ENCODE measurements at regions not wholly inside any gene's neighbourhood (a gene's known extent, or its start where the extent isn't known, plus 50 kb on each side); places are given as distances from the start of the nearest gene placed in this dataset.

GRCh38 chr1:229894532-229894931 is 172.5 kb upstream of the GALNT2 start:
- Histone ChIP-seq H2AFZ (ENCODE audit: low read length, unreplicated experiment) (no peak overlapping the region), H3K27me3 (ENCODE audit: insufficient read depth, low read length) (peaks cover 44% of the 10 kb centered on the region), H3K36me3 (ENCODE audit: insufficient read depth, low read length) (no peaks in the 10 kb centered on the region), H3K4me3 (ENCODE audit: low read depth, low read length) (no peak overlapping the region), H3K27ac (ENCODE audit: low read depth, low read length) (no peak overlapping the region), H3K79me2 (ENCODE audit: control insufficient read depth, insufficient read depth, low read length, unreplicated experiment) (no peaks in the 10 kb centered on the region), H3K4me1 (ENCODE audit: control insufficient read depth, insufficient read depth, low read length, unreplicated experiment) (no peaks in the 10 kb centered on the region)

- no peak overlapping the region for H3K4me3 ChIP-seq (ENCODE audit: low read depth, low read length)
- H3K79me2 ChIP-seq (ENCODE audit: control insufficient read depth, insufficient read depth, low read length, unreplicated experiment), result no peaks in the 10 kb centered on the region
- H3K36me3 ChIP-seq (ENCODE audit: insufficient read depth, low read length), result no peaks in the 10 kb centered on the region
- H2AFZ ChIP-seq (ENCODE audit: low read length, unreplicated experiment), result no peak overlapping the region
- H3K27me3 ChIP-seq (ENCODE audit: insufficient read depth, low read length), result peaks cover 44% of the 10 kb centered on the region
- H3K27ac ChIP-seq (ENCODE audit: low read depth, low read length), result no peak overlapping the region
- H3K4me1 ChIP-seq (ENCODE audit: control insufficient read depth, insufficient read depth, low read length, unreplicated experiment), result no peaks in the 10 kb centered on the region
These were observed 171.4 kb upstream of the GALNT2 start for GRCh38 chr1:229895605-229896004.

GRCh38 chr1:229896306-229896705 is 170.7 kb upstream of the GALNT2 start:
- no peaks in the 10 kb centered on the region for H3K4me1 ChIP-seq (ENCODE audit: control insufficient read depth, insufficient read depth, low read length, unreplicated experiment)
- H3K79me2 ChIP-seq (ENCODE audit: control insufficient read depth, insufficient read depth, low read length, unreplicated experiment), result no peaks in the 10 kb centered on the region
- H3K4me3 ChIP-seq (ENCODE audit: low read depth, low read length), result no peak overlapping the region
- no peak overlapping the region for H2AFZ ChIP-seq (ENCODE audit: low read length, unreplicated experiment)
- H3K27ac ChIP-seq (ENCODE audit: low read depth, low read length), result no peak overlapping the region
- H3K27me3 ChIP-seq (ENCODE audit: insufficient read depth, low read length), result peaks cover 44% of the 10 kb centered on the region
- no peaks in the 10 kb centered on the region for H3K36me3 ChIP-seq (ENCODE audit: insufficient read depth, low read length)

GRCh38 chr1:229896861-229897260 is 170.2 kb upstream of the GALNT2 start:
- no peaks in the 10 kb centered on the region for H3K4me1 ChIP-seq (ENCODE audit: control insufficient read depth, insufficient read depth, low read length, unreplicated experiment)
- no peak overlapping the region for H3K4me3 ChIP-seq (ENCODE audit: low read depth, low read length)
- peaks cover 45% of the 10 kb centered on the region for H3K27me3 ChIP-seq (ENCODE audit: insufficient read depth, low read length)
- H3K36me3 ChIP-seq (ENCODE audit: insufficient read depth, low read length), result no peaks in the 10 kb centered on the region
- no peaks in the 10 kb centered on the region for H3K79me2 ChIP-seq (ENCODE audit: control insufficient read depth, insufficient read depth, low read length, unreplicated experiment)
- no peak overlapping the region for H3K27ac ChIP-seq (ENCODE audit: low read depth, low read length)
- H2AFZ ChIP-seq (ENCODE audit: low read length, unreplicated experiment), result no peak overlapping the region

GRCh38 chr1:229897501-229897900 is 169.5 kb upstream of the GALNT2 start:
- Histone ChIP-seq H2AFZ (ENCODE audit: low read length, unreplicated experiment) (no peak overlapping the region), H3K79me2 (ENCODE audit: control insufficient read depth, insufficient read depth, low read length, unreplicated experiment) (no peaks in the 10 kb centered on the region), H3K4me3 (ENCODE audit: low read depth, low read length) (no peak overlapping the region), H3K27me3 (ENCODE audit: insufficient read depth, low read length) (peaks cover 45% of the 10 kb centered on the region), H3K4me1 (ENCODE audit: control insufficient read depth, insufficient read depth, low read length, unreplicated experiment) (no peaks in the 10 kb centered on the region), H3K27ac (ENCODE audit: low read depth, low read length) (no peak overlapping the region), H3K36me3 (ENCODE audit: insufficient read depth, low read length) (no peaks in the 10 kb centered on the region)

GRCh38 chr1:229900220-229900619 is 166.8 kb upstream of the GALNT2 start:
- Histone ChIP-seq H3K27me3 (ENCODE audit: insufficient read depth, low read length) (peaks cover 27% of the 10 kb centered on the region), H3K79me2 (ENCODE audit: control insufficient read depth, insufficient read depth, low read length, unreplicated experiment) (no peaks in the 10 kb centered on the region), H3K27ac (ENCODE audit: low read depth, low read length) (no peak overlapping the region)

GRCh38 chr1:229905031-229905545 is 161.9 kb upstream of the GALNT2 start:
- Histone ChIP-seq H3K4me3 (ENCODE audit: low read depth, low read length) (no peak overlapping the region), H3K4me1 (ENCODE audit: control insufficient read depth, insufficient read depth, low read length, unreplicated experiment) (no peaks in the 10 kb centered on the region), H2AFZ (ENCODE audit: low read length, unreplicated experiment) (no peak overlapping the region), H3K36me3 (ENCODE audit: insufficient read depth, low read length) (no peaks in the 10 kb centered on the region), H3K27me3 (ENCODE audit: insufficient read depth, low read length) (peaks cover 44% of the 10 kb centered on the region), H3K79me2 (ENCODE audit: control insufficient read depth, insufficient read depth, low read length, unreplicated experiment) (no peaks in the 10 kb centered on the region), H3K27ac (ENCODE audit: low read depth, low read length) (no peak overlapping the region)

More at GRCh38 chr1:229900220-229900619, 166.8 kb upstream of the GALNT2 start:
- no peak overlapping the region for H3K4me3 ChIP-seq (ENCODE audit: low read depth, low read length)
- H2AFZ ChIP-seq (ENCODE audit: low read length, unreplicated experiment), result no peak overlapping the region
- H3K4me1 ChIP-seq (ENCODE audit: control insufficient read depth, insufficient read depth, low read length, unreplicated experiment), result no peaks in the 10 kb centered on the region
- no peaks in the 10 kb centered on the region for H3K36me3 ChIP-seq (ENCODE audit: insufficient read depth, low read length)

- Histone ChIP-seq H3K79me2 (ENCODE audit: control insufficient read depth, insufficient read depth, low read length, unreplicated experiment) (no peaks in the 10 kb centered on the region), H3K4me3 (ENCODE audit: low read depth, low read length) (no peak overlapping the region), H3K27me3 (ENCODE audit: insufficient read depth, low read length) (peaks cover 49% of the 10 kb centered on the region), H3K36me3 (ENCODE audit: insufficient read depth, low read length) (no peaks in the 10 kb centered on the region), H3K4me1 (ENCODE audit: control insufficient read depth, insufficient read depth, low read length, unreplicated experiment) (no peaks in the 10 kb centered on the region), H3K27ac (ENCODE audit: low read depth, low read length) (no peak overlapping the region), H2AFZ (ENCODE audit: low read length, unreplicated experiment) (no peak overlapping the region)
These were observed 161.4 kb upstream of the GALNT2 start for GRCh38 chr1:229905652-229906051.

GRCh38 chr1:229907884-229908638 is 159.0 kb upstream of the GALNT2 start:
- H3K4me1 ChIP-seq (ENCODE audit: control insufficient read depth, insufficient read depth, low read length, unreplicated experiment), result no peaks in the 10 kb centered on the region
- H3K27ac ChIP-seq (ENCODE audit: low read depth, low read length), result no peak overlapping the region
- H3K4me3 ChIP-seq (ENCODE audit: low read depth, low read length), result no peak overlapping the region
- H3K36me3 ChIP-seq (ENCODE audit: insufficient read depth, low read length), result no peaks in the 10 kb centered on the region
- peaks cover 54% of the 10 kb centered on the region for H3K27me3 ChIP-seq (ENCODE audit: insufficient read depth, low read length)
- no peaks in the 10 kb centered on the region for H3K79me2 ChIP-seq (ENCODE audit: control insufficient read depth, insufficient read depth, low read length, unreplicated experiment)
- H2AFZ ChIP-seq (ENCODE audit: low read length, unreplicated experiment), result no peak overlapping the region

GRCh38 chr1:229908689-229909088 is 158.3 kb upstream of the GALNT2 start:
- Histone ChIP-seq H3K4me3 (ENCODE audit: low read depth, low read length) (no peak overlapping the region), H3K27me3 (ENCODE audit: insufficient read depth, low read length) (peaks cover 59% of the 10 kb centered on the region), H2AFZ (ENCODE audit: low read length, unreplicated experiment) (no peak overlapping the region), H3K79me2 (ENCODE audit: control insufficient read depth, insufficient read depth, low read length, unreplicated experiment) (no peaks in the 10 kb centered on the region), H3K36me3 (ENCODE audit: insufficient read depth, low read length) (no peaks in the 10 kb centered on the region), H3K4me1 (ENCODE audit: control insufficient read depth, insufficient read depth, low read length, unreplicated experiment) (no peaks in the 10 kb centered on the region), H3K27ac (ENCODE audit: low read depth, low read length) (no peak overlapping the region)

- H3K79me2 ChIP-seq (ENCODE audit: control insufficient read depth, insufficient read depth, low read length, unreplicated experiment), result no peaks in the 10 kb centered on the region
- no peak overlapping the region for H3K4me3 ChIP-seq (ENCODE audit: low read depth, low read length)
- no peaks in the 10 kb centered on the region for H3K4me1 ChIP-seq (ENCODE audit: control insufficient read depth, insufficient read depth, low read length, unreplicated experiment)
- no peaks in the 10 kb centered on the region for H3K36me3 ChIP-seq (ENCODE audit: insufficient read depth, low read length)
- no peak overlapping the region for H3K27ac ChIP-seq (ENCODE audit: low read depth, low read length)
- peaks cover 39% of the 10 kb centered on the region for H3K27me3 ChIP-seq (ENCODE audit: insufficient read depth, low read length)
- H2AFZ ChIP-seq (ENCODE audit: low read length, unreplicated experiment), result no peak overlapping the region
These were observed 153.5 kb upstream of the GALNT2 start for GRCh38 chr1:229913489-229913888.

Measured in ACC112 (cell line).